ENCODE measurements at regions not wholly inside any gene's neighbourhood (a gene's known extent, or its start where the extent isn't known, plus 50 kb on each side); places are given as distances from the start of the nearest gene placed in this dataset.

DNA sequence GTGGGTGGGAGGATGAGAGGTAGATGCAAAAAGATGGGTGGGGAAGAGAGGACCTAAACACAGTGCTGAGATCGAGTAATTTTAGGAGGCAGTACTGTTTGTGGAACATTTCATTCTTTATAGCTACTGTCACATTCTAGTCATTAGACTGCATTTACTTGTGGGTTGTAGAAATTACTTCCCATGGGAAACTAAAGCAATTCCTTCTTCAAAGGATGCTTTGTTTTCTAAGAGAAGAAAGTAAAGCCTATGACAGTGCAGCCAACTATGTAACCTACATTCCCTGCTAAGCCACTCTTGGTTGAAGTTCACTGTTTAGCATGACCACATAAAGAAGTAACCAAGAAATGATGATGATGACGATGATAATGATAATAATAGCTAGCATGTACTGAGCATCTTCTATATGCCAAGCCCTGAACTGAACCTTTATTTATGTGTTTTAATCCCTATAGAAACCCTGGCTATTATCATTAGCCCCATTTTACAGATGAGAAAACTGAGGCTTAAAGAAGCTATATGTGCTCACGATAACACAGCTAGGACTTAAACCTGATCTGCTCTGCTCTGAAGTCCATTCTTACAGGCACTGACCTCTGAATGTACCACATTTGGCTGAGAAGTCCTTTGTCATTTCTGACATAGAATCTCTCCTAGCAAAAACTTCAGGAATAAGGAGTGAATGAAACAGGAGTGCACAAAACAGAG, 114.5 kb upstream of the KIT start:
- no peak for DNase-seq (ENCODE audit: extremely low read depth in 1 of 4, low spot score in 3 of 4)
- Histone ChIP-seq H3K27ac (ENCODE audit: extremely low read depth, low read depth, low read length) (no peak overlapping the region; the same call in 2 of the 3 replicates), H4K20me1 (replicated peaks; ENCODE audit: control insufficient read depth, insufficient read depth, low read length) (no peaks in the 10 kb centered on the region), H3K4me1 (replicated peaks in 1 of 2; ENCODE audit: control insufficient read depth in 2 of 2, insufficient read depth in 2 of 2, low read length in 2 of 2) (peaks cover 22 to 40% of the 10 kb centered on the region in 2 experiments), H3K27me3 (ENCODE audit: control insufficient read depth in 2 of 2, insufficient read depth in 2 of 2, low read length in 2 of 2) (no peaks in the 10 kb centered on the region), H3K36me3 (ENCODE audit: control insufficient read depth, insufficient read depth, low read length) (no peaks in the 10 kb centered on the region), H3K4me2 (ENCODE audit: insufficient read depth, low read length) (no peak overlapping the region), H3K4me3 (no peak overlapping the region), H3K9me3 (replicated peaks; ENCODE audit: control insufficient read depth, insufficient read depth, low read depth, low read length) (no peaks in the 10 kb centered on the region), H3K9ac (ENCODE audit: insufficient read depth in 1 of 2, low read depth in 2 of 2, low read length in 2 of 2) (no peak overlapping the region), H2AFZ (ENCODE audit: low read depth, low read length) (no peak overlapping the region), H3K79me2 (ENCODE audit: control insufficient read depth, insufficient read depth, low read length) (no peaks in the 10 kb centered on the region), H3K9me1 (ENCODE audit: control insufficient read depth, insufficient read depth, low read length) (no peaks in the 10 kb centered on the region)
- ATAC-seq: no peak
- BruUV-seq (replicated peaks): no TSS peak
- in situ Hi-C loops (cut with MboI): no loop called here
- intact Hi-C loops (cut with micrococcal nuclease): no loop called here
- CTCF ChIA-PET (ENCODE audit: low intra/inter-chr PET ratio): no interaction called here
- POLR2A ChIA-PET: interaction anchor here (0.6 to 1.5 kb wide), 4 partner anchors 10 to 355 kb away, joined by 3 read pairs; no protein-coding TSS in a partner anchor
- FAIRE-seq: no peak
- WGBS (ENCODE audit: insufficient coverage, low coverage, missing lambda C conversion rate): 45% methylated on average over 3 of the region's 3 CpGs
- no peak for TF ChIP-seq ESRRA (IDR thresholded peaks at IDR 0.05; ENCODE audit: borderline replicate concordance, low read depth)
- no peak for TF ChIP-seq HBP1 (CRISPR knock-in tag; IDR thresholded peaks at IDR 0.05)
- 0 out of 2 replicates have a peak, but pooled peaks have one; percentile 3 for TF ChIP-seq CBFA2T3 (IDR thresholded peaks at IDR 0.05)
- peak; percentile 86 for TF ChIP-seq HDAC2 (IDR thresholded peaks at IDR 0.05)
- TF ChIP-seq SMARCA5 (IDR thresholded peaks at IDR 0.05): peak; percentile 73; the same call in 1 of the 2 replicates
- 0 out of 3 replicates have a peak, but pooled peaks of 1 of the 2 experiments have one; percentile 44 for TF ChIP-seq CBX3 (IDR thresholded peaks at IDR 0.05; ENCODE audit: borderline replicate concordance in 1 of 2, low read length in 2 of 2)
- TF ChIP-seq ZNF586 (CRISPR knock-in tag; conservative IDR thresholded peaks at IDR 0.05): no peak
- peak; percentile 73; the same call in 1 of the 2 replicates for TF ChIP-seq CBX1 (IDR thresholded peaks at IDR 0.05; ENCODE audit: low read depth)
- TF ChIP-seq TAF7 (tag; IDR thresholded peaks at IDR 0.05): no peak
- TF ChIP-seq BRF1 (IDR thresholded peaks at IDR 0.05; ENCODE audit: borderline replicate concordance, extremely low read depth, insufficient read length): no peak
- 0 out of 2 replicates have a peak, but pooled peaks have one; percentile 2 for TF ChIP-seq ZNF584 (CRISPR knock-in tag; IDR thresholded peaks at IDR 0.05; ENCODE audit: low read depth)
- no peak for TF ChIP-seq ZNF778 (CRISPR knock-in tag; IDR thresholded peaks at IDR 0.05)
- peak in 1 of 2 experiments; percentile 37; a peak in 1 of 4 replicates for TF ChIP-seq HDAC1 (IDR thresholded peaks at IDR 0.05)
- peak; percentile 98 for TF ChIP-seq RBM25 (IDR thresholded peaks at IDR 0.05; ENCODE audit: low read depth, low read length, severe bottlenecking)
- TF ChIP-seq ADNP (tag; IDR thresholded peaks at IDR 0.05): peak; percentile 96
- peak; percentile 20; the same call in 1 of the 2 replicates for TF ChIP-seq ZNF175 (CRISPR knock-in tag; IDR thresholded peaks at IDR 0.05; ENCODE audit: low read depth)
- no peak for TF ChIP-seq SOX6 (IDR thresholded peaks at IDR 0.05)
- peak; percentile 75 for TF ChIP-seq CHD4 (IDR thresholded peaks at IDR 0.05; ENCODE audit: insufficient read depth, insufficient replicate concordance, low read depth, low read length, poor library complexity, severe bottlenecking)
- TF ChIP-seq PHF21A (IDR thresholded peaks at IDR 0.05; ENCODE audit: borderline replicate concordance, low read depth): no peak
- no peak for TF ChIP-seq ZKSCAN3 (CRISPR knock-in tag; IDR thresholded peaks at IDR 0.05)
- TF ChIP-seq KDM1A (IDR thresholded peaks at IDR 0.05): peak; percentile 87 to 94; a peak in 3 of 4 replicates
- TF ChIP-seq NONO (IDR thresholded peaks at IDR 0.05; ENCODE audit: low read depth in 2 of 2, low read length in 1 of 2): no peak
- TF ChIP-seq NFIX (CRISPR knock-in tag; IDR thresholded peaks at IDR 0.05; ENCODE audit: low read depth): no peak
